HepG2 (cell line): ENCODE measurements at regions not wholly inside any gene's neighbourhood (a gene's known extent, or its start where the extent isn't known, plus 50 kb on each side); places are given as distances from the start of the nearest gene placed in this dataset.

Experiments
- ATAC-seq: fragments of 200-7000 bp; cut with Tn5 transposase; 3 replicates; pipeline ENCODE4 v1.9.1; 2020; ENCODE audit warnings: mild to moderate bottlenecking, moderate library complexity
- BruUV-seq: library from RNA; stranded (reverse); fragments of 400-500 nt; replicated peaks from 2 replicates; lab custom pipeline; 2021; lab: Mats Ljungman, UMichigan
- CTCF ChIA-PET: fragments of 300-600 bp; formaldehyde crosslinking; extraction: SDS; loops from one replicate; lab custom pipeline; 2021; ENCODE audit warnings: low total read pairs, inconsistent platforms, low intra/inter-chr PET ratio; lab: Yijun Ruan, JAX
- POLR2A ChIA-PET: fragments of 350-600 bp; sonication (Branson Sonifier 250); formaldehyde crosslinking; loops from one replicate; lab custom pipeline; 2020; ENCODE audit warnings: antibody characterized with exemption, inconsistent platforms; lab: Yijun Ruan, JAX
- DNase-seq: peaks from one replicate; pipeline ENCODE4 v3.0.0-alpha.2; 2015; ENCODE audit warnings: low spot score
- FAIRE-seq: peaks from 3 replicates; lab custom pipeline; 2011; peaks lifted over from hg19 to GRCh38; lab: Jason Lieb, UNC
- H2AFZ ChIP-seq: one replicate; pipeline ENCODE4 v1.6.1; 2011; ENCODE audit warnings: low read length, inconsistent platforms
- H3K27ac ChIP-seq: fragments of 300-600 bp; 3 replicates; pipeline ENCODE4 v1.8.0; 2011; ENCODE audit warnings: mixed run types, mild to moderate bottlenecking, mixed read lengths, low read length, inconsistent platforms; ENCODE audit not compliant: insufficient read depth; ENCODE audit errors: extremely low read length
- H3K27me3 ChIP-seq, 2 experiments: fragments of 200-600 bp in 1 of 2; 2 replicates in 1 of 2; 3 replicates in 1 of 2; pipeline versions ENCODE4 v1.6.0 to v1.8.0; 2011; ENCODE audit warnings: low read length in 2 of 2, mild to moderate bottlenecking in 2 of 2, moderate library complexity in 2 of 2, inconsistent platforms in 1 of 2; ENCODE audit not compliant: insufficient read depth in 2 of 2, control insufficient read depth in 1 of 2
- H3K36me3 ChIP-seq, 2 experiments: fragments of 200-600 bp in 1 of 2; replicated peaks in 1 of 2; 2 replicates in 1 of 2; 3 replicates in 1 of 2; pipeline versions ENCODE4 v1.5.1 to v1.8.0; 2011; ENCODE audit warnings: low read length in 2 of 2, inconsistent platforms in 1 of 2; ENCODE audit not compliant: insufficient read depth in 2 of 2, control insufficient read depth in 1 of 2
- H3K4me1 ChIP-seq: 2 replicates; pipeline ENCODE4 v1.5.1; 2012; ENCODE audit warnings: low read length, inconsistent platforms; ENCODE audit not compliant: insufficient read depth
- H3K4me2 ChIP-seq: 2 replicates; pipeline ENCODE4 v1.6.0; 2011; ENCODE audit warnings: low read depth, low read length, inconsistent platforms
- H3K4me3 ChIP-seq, 3 experiments: fragments of 200-600 bp in 1 of 3; sonication (generic), shearing (Covaris generic) in 1 of 3; replicated peaks in 1 of 3; 2 replicates each; pipeline ENCODE4 v1.5.1; 2011 to 2016; ENCODE audit warnings: low read length in 3 of 3, inconsistent platforms in 2 of 3, low read depth in 2 of 3, mild to moderate bottlenecking in 2 of 3, control low read depth in 1 of 3, mixed read lengths in 1 of 3; ENCODE audit not compliant: insufficient read depth in 1 of 3
- H3K79me2 ChIP-seq: one replicate; pipeline ENCODE4 v1.6.1; 2011; ENCODE audit warnings: low read length, inconsistent platforms; ENCODE audit not compliant: insufficient read depth
- H3K9ac ChIP-seq: 2 replicates; pipeline ENCODE4 v1.6.0; 2011; ENCODE audit warnings: mild to moderate bottlenecking, low read depth, low read length, inconsistent platforms; ENCODE audit not compliant: insufficient read depth
- H3K9me3 ChIP-seq: 2 replicates; pipeline ENCODE4 v1.5.1; 2012; ENCODE audit warnings: mild to moderate bottlenecking, low read length
- H4K20me1 ChIP-seq: 2 replicates; pipeline ENCODE4 v1.6.0; 2011; ENCODE audit warnings: inconsistent platforms, mild to moderate bottlenecking, low read length, moderate library complexity; ENCODE audit not compliant: insufficient read depth
- CENPX ChIP-seq: sonication (generic); formaldehyde crosslinking; IDR thresholded peaks from 2 replicates; pipeline ENCODE4 v1.9.0; 2021; ENCODE audit warnings: mild to moderate bottlenecking, missing genetic modification reagents, moderate library complexity
- CSRNP1 ChIP-seq: sonication (generic); formaldehyde crosslinking; IDR thresholded peaks from 2 replicates; pipeline ENCODE4 v1.8.1; 2023; ENCODE audit warnings: mild to moderate bottlenecking, missing genetic modification reagents
- FOSL1 ChIP-seq: sonication (generic); formaldehyde crosslinking; IDR thresholded peaks from 2 replicates; pipeline ENCODE4 v1.9.0; 2021; ENCODE audit warnings: missing genetic modification reagents, borderline replicate concordance
- FOXO4 ChIP-seq: sonication (generic); formaldehyde crosslinking; conservative IDR thresholded peaks from 2 replicates; pipeline ENCODE4 v1.8.1; 2023; ENCODE audit warnings: missing genetic modification reagents
- HNF4A ChIP-seq: sonication (generic); formaldehyde crosslinking; IDR thresholded peaks from 2 replicates; pipeline ENCODE4 v1.4.0; 2020; ENCODE audit warnings: missing genetic modification reagents
- KMT2B ChIP-seq: IDR thresholded peaks from 2 replicates; pipeline ENCODE4 v1.6.1; 2016; ENCODE audit warnings: missing genetic modification reagents, missing compliant biosample characterization
- MAF1 ChIP-seq: sonication (generic); formaldehyde crosslinking; IDR thresholded peaks from 2 replicates; pipeline ENCODE4 v1.5.0; 2020; ENCODE audit warnings: missing genetic modification reagents, borderline replicate concordance
- MBD4 ChIP-seq: IDR thresholded peaks from 2 replicates; pipeline ENCODE4 v1.6.1; 2012; ENCODE audit warnings: low read length, inconsistent platforms, borderline replicate concordance
- MLLT10 ChIP-seq: sonication (generic); formaldehyde crosslinking; IDR thresholded peaks from 2 replicates; pipeline ENCODE4 v1.4.0; 2020; ENCODE audit warnings: missing genetic modification reagents
- MTF2 ChIP-seq: sonication (generic); formaldehyde crosslinking; IDR thresholded peaks from 2 replicates; pipeline ENCODE4 v1.5.0; 2020; ENCODE audit warnings: missing genetic modification reagents, borderline replicate concordance
- SMAD3 ChIP-seq: sonication (generic); formaldehyde crosslinking; IDR thresholded peaks from 2 replicates; pipeline ENCODE4 v1.4.0; 2020; ENCODE audit warnings: missing genetic modification reagents
- THYN1 ChIP-seq: sonication (generic); formaldehyde crosslinking; IDR thresholded peaks from 2 replicates; pipeline ENCODE4 v1.8.1; 2023; ENCODE audit warnings: low read depth, mild to moderate bottlenecking, moderate library complexity, missing genetic modification reagents, borderline replicate concordance
- ZNF232 ChIP-seq: sonication (generic); formaldehyde crosslinking; IDR thresholded peaks from 2 replicates; pipeline ENCODE4 v1.4.0; 2020; ENCODE audit warnings: missing genetic modification reagents, borderline replicate concordance
- ZNF337 ChIP-seq: sonication (generic); formaldehyde crosslinking; IDR thresholded peaks from 2 replicates; pipeline ENCODE4 v1.5.1; 2020; ENCODE audit warnings: missing genetic modification reagents, low read depth, mild to moderate bottlenecking, borderline replicate concordance
- ZNF512 ChIP-seq: sonication (generic); formaldehyde crosslinking; IDR thresholded peaks from 2 replicates; pipeline ENCODE4 v1.4.0; 2020; ENCODE audit warnings: mild to moderate bottlenecking, missing genetic modification reagents
- ZNF891 ChIP-seq: sonication (generic); formaldehyde crosslinking; IDR thresholded peaks from 2 replicates; pipeline ENCODE4 v1.5.0; 2020; ENCODE audit warnings: mild to moderate bottlenecking, missing genetic modification reagents
- WGBS: methylation state at CpG from one replicate; pipeline ENCODE4 v1.1.6; 2017; ENCODE audit warnings: low lambda C conversion rate; 5-methylcytosine and 5-hydroxymethylcytosine counted together
- in situ Hi-C: cut with HindIII; loops from 2 replicates; pipeline ENCODE4 v1.10.0; 2017; ENCODE audit warnings: low pct_unique_long_range_greater_than_20kb; ENCODE audit not compliant: extremely low pct_ligation_motif_present
- intact Hi-C: fragments of 100-400 bp; cut with micrococcal nuclease; formaldehyde crosslinking; loops from one replicate; pipeline ENCODE4 v1.10.0; 2022; ENCODE audit not compliant: unreplicated experiment

- H3K4me2 ChIP-seq, result no peak overlapping the region
- no peak overlapping the region for H3K4me3 ChIP-seq
- POLR2A ChIA-PET, result no interaction called here
- H3K9ac ChIP-seq, result no peak overlapping the region
- ATAC-seq, result no peak
- in situ Hi-C loops, result no loop called here
- H3K79me2 ChIP-seq, result no peaks in the 10 kb centered on the region
- H3K9me3 ChIP-seq, result no peaks in the 10 kb centered on the region
- TF ChIP-seq HNF4A (CRISPR knock-in tag), result no peak
- TF ChIP-seq, all 625 proteins: peak for 0
- Histone ChIP-seq H3K27ac (no peak overlapping the region), H3K36me3 (no peaks in the 10 kb centered on the region), H3K27me3 (0 out of 5 replicates have a peak, but pooled peaks cover 0 to 7% of the 10 kb centered on the region in 2 experiments), H3K4me1 (no peaks in the 10 kb centered on the region), H4K20me1 (no peaks in the 10 kb centered on the region), H2AFZ (no peak overlapping the region)
- DNase-seq (no peak), FAIRE-seq (no peak)
- CTCF ChIA-PET, result no interaction called here
- no TSS peak for BruUV-seq
- intact Hi-C loops, result no loop called here
Measured at GRCh38 chr5:74309050-74309449, 331.5 kb downstream of the ENC1 start.

GRCh38 chr5:74306845-74307244 is 333.7 kb downstream of the ENC1 start:
- Histone ChIP-seq H3K27me3 (0 out of 5 replicates have a peak, but pooled peaks cover 0 to 7% of the 10 kb centered on the region in 2 experiments), H3K79me2 (no peaks in the 10 kb centered on the region), H3K9ac (no peak overlapping the region), H3K27ac (no peak overlapping the region), H2AFZ (no peak overlapping the region), H3K4me3 (no peak overlapping the region), H3K4me2 (no peak overlapping the region), H3K4me1 (no peaks in the 10 kb centered on the region), H3K9me3 (no peaks in the 10 kb centered on the region), H4K20me1 (no peaks in the 10 kb centered on the region), H3K36me3 (no peaks in the 10 kb centered on the region)
- BruUV-seq, result no TSS peak
- 0% methylated on average over 1 of the region's 2 CpGs for WGBS
- FAIRE-seq (no peak), DNase-seq (no peak), ATAC-seq (no peak)
- ChIA-PET POLR2A (no interaction called here), CTCF (no interaction called here)
- intact Hi-C loops, result no loop called here
- in situ Hi-C loops, result no loop called here
- TF ChIP-seq FOSL1 (CRISPR knock-in tag), result no peak
- no peak for TF ChIP-seq FOXO4 (CRISPR knock-in tag)
- TF ChIP-seq CSRNP1, result no peak
- TF ChIP-seq ZNF891, result no peak
- no peak for TF ChIP-seq MLLT10 (CRISPR knock-in tag)
- no peak for TF ChIP-seq CENPX
- no peak for TF ChIP-seq MAF1 (CRISPR knock-in tag)
- no peak for TF ChIP-seq ZNF337
- TF ChIP-seq ZNF512 (CRISPR knock-in tag), result no peak
- TF ChIP-seq KMT2B (CRISPR knock-in tag), result no peak
- TF ChIP-seq THYN1 (CRISPR knock-in tag), result no peak
- TF ChIP-seq ZNF232, result no peak
- TF ChIP-seq MTF2, result no peak
- no peak for TF ChIP-seq MBD4
- TF ChIP-seq SMAD3 (CRISPR knock-in tag), result no peak
